Inflammatory macrophage treated with lipopolysaccharide for 1 hour (primary cell): ENCODE measurements at regions not wholly inside any gene's neighbourhood (a gene's known extent, or its start where the extent isn't known, plus 50 kb on each side); places are given as distances from the start of the nearest gene placed in this dataset.
A peak's percentile ranks its signal among the peaks of the same experiment; 100 is the strongest.
"Not testable (repeated sequence)": the region's sequence is repeated elsewhere in the genome, so short reads cannot be mapped to it uniquely, and the experiment has no call there.

ENCODE experiments used
- DNase-seq, 2 donors: peaks; one replicate each; pipeline ENCODE4 v3.0.0-alpha.2; 2020 to 2022

GRCh38 chr19:14328406-14328805 lies 52.8 kb upstream of the ADGRE5 start:
- no peak for DNase-seq

- not testable (repeated sequence) for DNase-seq
Observed at GRCh38 chr19:14327061-14327460, 54.2 kb upstream of the ADGRE5 start.

GRCh38 chr19:14325863-14326262 lies 55.4 kb upstream of the ADGRE5 start:
- DNase-seq = no peak

- no peak for DNase-seq
Observed at GRCh38 chr19:14325134-14325533, 56.1 kb upstream of the ADGRE5 start.

GRCh38 chr19:14322889-14323463 lies 58.3 kb upstream of the ADGRE5 start:
- no peak for DNase-seq

GRCh38 chr19:14320253-14320652 lies 61.0 kb upstream of the ADGRE5 start:
- DNase-seq = no peak

- DNase-seq = not testable (repeated sequence)
Observed at GRCh38 chr19:14319720-14320119, 61.5 kb upstream of the ADGRE5 start.

GRCh38 chr19:14318873-14319272 lies 62.4 kb upstream of the ADGRE5 start:
- DNase-seq = peak; percentile 4 to 37

GRCh38 chr19:14317157-14317556 lies 64.1 kb upstream of the ADGRE5 start:
- DNase-seq = no peak

- DNase-seq = no peak
Observed at GRCh38 chr19:14315433-14315832, 65.8 kb upstream of the ADGRE5 start.

GRCh38 chr19:14310055-14310454 lies 71.2 kb upstream of the ADGRE5 start:
- peak; percentile 80 to 82 for DNase-seq

- no peak for DNase-seq
Observed at GRCh38 chr19:14305706-14306105, 75.5 kb upstream of the ADGRE5 start.

- DNase-seq = no peak
Observed at GRCh38 chr19:14301150-14301549, 80.1 kb upstream of the ADGRE5 start.

GRCh38 chr19:14300303-14300702 lies 80.9 kb upstream of the ADGRE5 start:
- DNase-seq = no peak

GRCh38 chr19:14299224-14299827 lies 81.9 kb upstream of the ADGRE5 start:
- DNase-seq = not testable (repeated sequence)

GRCh38 chr19:14297883-14298576 lies 83.2 kb upstream of the ADGRE5 start:
- DNase-seq = not testable (repeated sequence)

GRCh38 chr19:14294974-14295373 lies 86.3 kb upstream of the ADGRE5 start:
- DNase-seq = peak; percentile 39 to 42

GRCh38 chr19:14293816-14294170 lies 87.5 kb upstream of the ADGRE5 start:
- not testable (repeated sequence) for DNase-seq

GRCh38 chr19:14293101-14293815 lies 87.3 kb upstream of the ADGRL1 start:
- not testable (repeated sequence) for DNase-seq

- DNase-seq = not testable (repeated sequence)
Observed at GRCh38 chr19:14289810-14290209, 83.8 kb upstream of the ADGRL1 start.

GRCh38 chr19:14287837-14288236 lies 81.9 kb upstream of the ADGRL1 start:
- DNase-seq = not testable (repeated sequence)

GRCh38 chr19:14286594-14286993 lies 80.6 kb upstream of the ADGRL1 start:
- not testable (repeated sequence) for DNase-seq

GRCh38 chr19:14285726-14286125 lies 79.8 kb upstream of the ADGRL1 start:
- DNase-seq = not testable (repeated sequence)
